Fibroblast of villous mesenchyme (primary cell): ENCODE measurements at regions not wholly inside any gene's neighbourhood (a gene's known extent, or its start where the extent isn't known, plus 50 kb on each side); places are given as distances from the start of the nearest gene placed in this dataset.
A peak's percentile ranks its signal among the peaks of the same experiment; 100 is the strongest.

Source experiments
- DNase-seq: peaks from one replicate; pipeline ENCODE4 v3.0.0-alpha.2; 2010; ENCODE audit warnings: low read depth
- H3K4me3 ChIP-seq: 2 replicates; pipeline ENCODE4 v1.5.1; 2011; ENCODE audit warnings: low read depth, mild to moderate bottlenecking, low read length
- TF ChIP-seq, protein P1 (sequence below): IDR thresholded peaks from 2 replicates; pipeline ENCODE4 v1.5.1; 2012; ENCODE audit warnings: low read depth, mild to moderate bottlenecking, low read length; ENCODE audit not compliant: insufficient read depth

DNA sequence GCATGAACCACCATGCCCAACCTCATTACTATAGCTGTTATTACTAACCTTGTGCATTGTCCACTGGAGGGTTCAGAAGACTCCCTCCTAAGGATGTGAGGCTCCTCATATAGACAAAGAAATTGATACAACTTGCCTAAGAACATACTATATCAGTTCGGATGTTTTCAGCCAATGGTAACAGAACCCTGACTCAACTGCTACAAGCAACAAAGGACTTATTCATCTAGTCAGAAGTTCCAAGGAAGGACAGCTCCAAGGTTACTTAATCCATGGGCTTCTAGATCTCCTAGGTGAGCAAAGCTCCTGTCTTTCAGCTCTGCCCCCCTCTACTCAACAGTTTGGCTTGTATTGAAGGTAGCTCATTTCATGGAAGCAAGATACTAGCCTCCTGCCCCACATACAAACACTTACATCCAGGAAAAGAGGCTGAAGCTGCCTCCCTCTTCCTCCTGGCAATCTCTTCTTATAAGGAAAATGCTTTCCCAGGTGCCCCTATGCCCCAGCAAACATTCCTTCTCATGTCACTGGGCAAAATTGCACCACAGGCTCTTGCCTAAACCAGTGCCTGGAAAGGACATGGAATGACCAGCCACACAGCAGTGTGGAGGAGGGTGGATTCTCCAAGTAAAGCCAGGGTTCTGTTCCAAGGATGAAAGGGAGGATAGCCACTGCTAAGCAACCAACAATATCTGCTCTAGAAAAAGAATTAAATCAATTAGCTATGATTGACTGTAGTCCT lies 497.8 kb downstream of the FOXO1 start:
- TF ChIP-seq, protein P1, sequence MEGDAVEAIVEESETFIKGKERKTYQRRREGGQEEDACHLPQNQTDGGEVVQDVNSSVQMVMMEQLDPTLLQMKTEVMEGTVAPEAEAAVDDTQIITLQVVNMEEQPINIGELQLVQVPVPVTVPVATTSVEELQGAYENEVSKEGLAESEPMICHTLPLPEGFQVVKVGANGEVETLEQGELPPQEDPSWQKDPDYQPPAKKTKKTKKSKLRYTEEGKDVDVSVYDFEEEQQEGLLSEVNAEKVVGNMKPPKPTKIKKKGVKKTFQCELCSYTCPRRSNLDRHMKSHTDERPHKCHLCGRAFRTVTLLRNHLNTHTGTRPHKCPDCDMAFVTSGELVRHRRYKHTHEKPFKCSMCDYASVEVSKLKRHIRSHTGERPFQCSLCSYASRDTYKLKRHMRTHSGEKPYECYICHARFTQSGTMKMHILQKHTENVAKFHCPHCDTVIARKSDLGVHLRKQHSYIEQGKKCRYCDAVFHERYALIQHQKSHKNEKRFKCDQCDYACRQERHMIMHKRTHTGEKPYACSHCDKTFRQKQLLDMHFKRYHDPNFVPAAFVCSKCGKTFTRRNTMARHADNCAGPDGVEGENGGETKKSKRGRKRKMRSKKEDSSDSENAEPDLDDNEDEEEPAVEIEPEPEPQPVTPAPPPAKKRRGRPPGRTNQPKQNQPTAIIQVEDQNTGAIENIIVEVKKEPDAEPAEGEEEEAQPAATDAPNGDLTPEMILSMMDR, result no peak

DNA sequence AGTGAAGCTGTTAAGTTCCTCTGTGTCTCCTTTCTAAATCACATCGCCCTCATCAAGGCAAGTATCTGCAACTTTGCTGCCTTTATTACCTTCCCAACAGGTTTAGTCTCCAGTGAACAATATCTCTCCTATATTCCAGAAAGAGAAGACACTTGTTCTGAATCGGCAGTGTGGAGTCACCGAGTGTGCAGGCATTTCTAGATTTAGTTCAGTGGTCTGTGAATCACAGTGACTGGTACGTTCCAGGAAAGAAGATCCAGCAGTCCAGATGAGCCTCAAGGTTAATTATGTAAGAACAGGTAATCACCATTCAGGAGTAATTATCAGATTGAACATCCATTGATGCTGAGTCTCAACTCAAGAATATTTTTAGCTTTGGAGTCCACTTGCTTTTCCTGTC lies 497.0 kb downstream of the FOXO1 start:
- TF ChIP-seq, protein P1, result no peak
- DNase-seq, result no peak
- no peak overlapping the region for H3K4me3 ChIP-seq

More for the DNA sequence above, 497.8 kb downstream of the FOXO1 start:
- peak; percentile 30 for DNase-seq
- no peak overlapping the region for H3K4me3 ChIP-seq

DNA sequence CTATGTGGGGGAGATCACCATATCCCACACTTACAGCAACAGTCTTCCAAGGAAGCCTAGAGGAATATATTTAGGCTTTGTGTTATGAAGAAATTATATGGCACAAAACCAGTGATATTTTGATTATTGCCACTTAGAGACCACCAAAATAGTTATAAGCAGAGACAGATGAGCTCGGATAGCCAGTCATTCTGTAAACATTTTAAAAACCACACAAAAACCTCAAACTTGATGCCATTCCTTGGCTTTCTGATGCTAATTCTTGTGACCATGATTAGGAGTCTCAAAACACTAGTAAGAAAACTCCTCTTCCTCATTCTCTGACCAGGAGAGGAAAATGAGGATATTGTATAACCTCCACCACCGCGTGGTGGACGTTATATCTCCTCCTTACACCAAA lies 496.4 kb downstream of the FOXO1 start:
- H3K4me3 ChIP-seq, result no peak overlapping the region
- DNase-seq, result no peak
- TF ChIP-seq, protein P1, result no peak

DNA sequence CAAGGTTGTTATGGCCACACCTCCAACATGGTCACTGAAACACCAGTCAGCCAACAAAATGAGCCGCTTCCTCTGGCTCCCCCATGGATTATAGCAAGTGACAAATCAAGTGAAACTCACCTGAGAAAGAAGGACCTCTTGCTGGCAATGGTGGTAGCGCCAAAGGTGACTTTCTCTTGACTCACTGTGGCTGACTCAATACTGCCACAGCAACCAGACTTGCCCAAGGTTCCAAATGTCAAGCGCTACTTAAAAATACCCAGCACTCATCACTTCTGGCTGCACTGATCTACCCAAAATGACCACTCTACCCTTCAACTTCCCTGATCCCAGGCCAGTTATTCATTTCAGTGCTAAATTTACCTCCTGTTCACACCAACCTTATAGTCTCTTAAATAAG lies 495.5 kb downstream of the FOXO1 start:
- DNase-seq, result no peak
- TF ChIP-seq, protein P1, result no peak
- no peak overlapping the region for H3K4me3 ChIP-seq

DNA sequence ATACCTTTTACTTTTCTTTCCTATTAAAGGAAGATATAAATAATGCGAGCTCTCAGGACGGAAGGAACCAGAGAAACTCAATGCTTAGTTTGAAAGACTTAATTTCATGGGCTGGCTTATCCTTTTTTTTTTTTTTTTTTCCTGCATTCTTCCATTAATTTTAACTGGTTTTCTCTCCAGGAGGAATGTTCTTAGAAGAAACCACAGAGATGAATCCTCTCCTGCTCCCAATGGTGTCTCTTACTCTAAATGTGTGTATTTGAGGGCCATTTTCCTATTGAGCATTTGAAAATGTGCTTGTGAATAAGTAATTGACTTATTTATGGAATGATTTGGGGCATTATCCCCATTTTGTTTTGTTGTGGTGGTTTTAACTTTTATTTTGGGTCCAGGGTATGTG lies 494.9 kb downstream of the FOXO1 start:
- H3K4me3 ChIP-seq, result no peak overlapping the region
- no peak for DNase-seq
- TF ChIP-seq, protein P1, result no peak

DNA sequence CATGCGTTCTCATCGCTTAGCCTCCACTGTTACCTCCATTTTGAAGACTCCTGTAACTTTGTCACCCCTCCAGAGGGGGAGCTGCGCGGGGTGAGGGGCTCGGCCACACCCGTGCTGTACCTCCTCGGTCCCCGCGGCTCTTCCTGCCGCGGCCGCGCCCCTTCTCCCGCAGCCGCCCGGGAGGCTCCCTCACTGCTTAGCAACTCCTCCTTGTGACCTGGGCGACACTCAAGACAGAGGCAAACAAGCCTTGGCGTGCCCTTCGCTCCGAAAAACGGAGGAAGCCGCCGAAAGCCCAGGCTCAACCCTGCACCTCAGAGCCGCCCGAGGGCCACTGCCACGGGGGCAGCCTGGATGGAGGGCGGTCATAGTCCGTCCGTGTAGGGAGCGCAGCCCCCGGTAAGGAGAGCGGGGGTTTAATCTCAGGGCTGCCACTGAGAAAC lies 494.3 kb downstream of the FOXO1 start:
- TF ChIP-seq, protein P1, result no peak

DNA sequence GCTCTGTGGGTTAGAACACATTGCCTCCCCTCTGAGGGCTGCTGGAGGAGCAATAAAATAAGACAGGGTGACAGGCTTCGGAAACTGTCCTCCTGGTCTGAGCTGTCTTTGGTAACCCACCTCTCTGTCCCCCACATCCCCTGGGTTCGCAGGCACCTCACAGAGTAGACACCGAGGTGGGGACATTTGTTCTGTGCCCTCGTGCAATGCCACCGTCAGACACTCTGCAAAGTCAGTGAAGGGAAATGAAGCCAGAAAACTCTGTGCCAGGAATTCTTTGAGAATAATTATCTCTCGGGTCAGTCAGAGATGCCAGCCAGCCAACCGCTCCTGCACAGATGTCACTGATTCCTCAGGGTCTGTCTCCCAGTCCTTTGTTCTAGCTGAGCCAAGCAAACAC lies 493.6 kb downstream of the FOXO1 start:
- TF ChIP-seq, protein P1, result no peak
- DNase-seq, result no peak
- H3K4me3 ChIP-seq, result no peak overlapping the region

More for the DNA sequence above, 494.3 kb downstream of the FOXO1 start:
- DNase-seq, result no peak
- no peak overlapping the region for H3K4me3 ChIP-seq
